K562 (cell line): ENCODE measurements at regions not wholly inside any gene's neighbourhood (a gene's known extent, or its start where the extent isn't known, plus 50 kb on each side); places are given as distances from the start of the nearest gene placed in this dataset.

Experiments
- ATAC-seq: fragments of 200-7000 bp; cut with Tn5 transposase; 3 replicates; pipeline ENCODE4 v1.9.1; 2020; ENCODE audit warnings: moderate library complexity
- BruUV-seq: library from RNA; stranded (reverse); fragments of 400-500 nt; replicated peaks from 2 replicates; lab custom pipeline; 2021; lab: Mats Ljungman, UMichigan
- CTCF ChIA-PET: fragments of 300-600 bp; formaldehyde crosslinking; extraction: SDS; loops from one replicate; lab custom pipeline; 2021; ENCODE audit warnings: low intra/inter-chr PET ratio; lab: Yijun Ruan, JAX
- POLR2A ChIA-PET: fragments of 300-600, 350-650 bp; sonication (Branson Sonifier 250); formaldehyde crosslinking; extraction: SDS; loops from one replicate; lab custom pipeline; 2021; ENCODE audit warnings: antibody characterized with exemption, inconsistent platforms; lab: Yijun Ruan, JAX
- DNase-seq, 4 experiments: peaks; one replicate each; pipeline versions ENCODE4 v3.0.0 to v3.0.0-alpha.2; 2011 to 2018; ENCODE audit warnings: low spot score in 3 of 4, mixed read lengths in 3 of 4; ENCODE audit errors: extremely low read depth in 1 of 4
- FAIRE-seq: peaks from 2 replicates; lab custom pipeline; 2011; peaks lifted over from hg19 to GRCh38; lab: Jason Lieb, UNC
- H2AFZ ChIP-seq: 2 replicates; pipeline ENCODE4 v1.6.0; 2011; ENCODE audit warnings: low read depth, low read length, control low read depth, inconsistent platforms
- H3K27ac ChIP-seq: fragments of 200-600 bp; 3 replicates; pipeline ENCODE4 v1.8.0; 2011; ENCODE audit warnings: low read depth, mild to moderate bottlenecking, control low read depth, inconsistent platforms, low read length, moderate library complexity, mixed read lengths; ENCODE audit errors: extremely low read depth
- H3K27me3 ChIP-seq, 2 experiments: fragments of 300-600 bp in 1 of 2; 2 replicates in 1 of 2; 3 replicates in 1 of 2; pipeline versions ENCODE4 v1.6.0 to v1.8.0; 2011; ENCODE audit warnings: inconsistent platforms in 2 of 2, low read length in 2 of 2, mild to moderate bottlenecking in 1 of 2, mixed read lengths in 1 of 2, moderate library complexity in 1 of 2; ENCODE audit not compliant: control insufficient read depth in 2 of 2, insufficient read depth in 2 of 2
- H3K36me3 ChIP-seq: fragments of 300-600 bp; 3 replicates; pipeline ENCODE4 v1.8.0; 2011; ENCODE audit warnings: mild to moderate bottlenecking, low read length, inconsistent platforms; ENCODE audit not compliant: control insufficient read depth, insufficient read depth
- H3K4me1 ChIP-seq, 2 experiments: fragments of 200-600 bp in 1 of 2; replicated peaks in 1 of 2; 2 replicates in 1 of 2; 3 replicates in 1 of 2; pipeline versions ENCODE4 v1.5.1 to v1.8.0; 2011; ENCODE audit warnings: inconsistent platforms in 2 of 2, low read length in 2 of 2, mild to moderate bottlenecking in 1 of 2, mixed read lengths in 1 of 2, moderate library complexity in 1 of 2; ENCODE audit not compliant: control insufficient read depth in 2 of 2, insufficient read depth in 2 of 2
- H3K4me2 ChIP-seq: 2 replicates; pipeline ENCODE4 v1.6.1; 2011; ENCODE audit warnings: low read length, control low read depth, inconsistent platforms, mixed read lengths; ENCODE audit not compliant: insufficient read depth
- H3K4me3 ChIP-seq: fragments of 200-600 bp; sonication (generic), shearing (Covaris generic); 2 replicates; pipeline ENCODE4 v1.5.1; 2016; ENCODE audit warnings: control low read depth, inconsistent platforms
- H3K79me2 ChIP-seq: fragments of 200-600 bp; 3 replicates; pipeline ENCODE4 v1.8.0; 2011; ENCODE audit warnings: low read length, inconsistent platforms; ENCODE audit not compliant: control insufficient read depth, insufficient read depth
- H3K9ac ChIP-seq, 2 experiments: 2 replicates each; pipeline versions ENCODE4 v1.6.0 to v1.6.1; 2011; ENCODE audit warnings: low read depth in 2 of 2, low read length in 2 of 2, control low read depth in 1 of 2, inconsistent platforms in 1 of 2, mild to moderate bottlenecking in 1 of 2, mixed read lengths in 1 of 2; ENCODE audit not compliant: insufficient read depth in 1 of 2
- H3K9me1 ChIP-seq: one replicate; pipeline ENCODE4 v1.6.0; 2011; ENCODE audit warnings: inconsistent platforms, mild to moderate bottlenecking, low read length, moderate library complexity; ENCODE audit not compliant: control insufficient read depth, insufficient read depth
- H3K9me3 ChIP-seq: replicated peaks from 2 replicates; pipeline ENCODE4 v1.5.1; 2011; ENCODE audit warnings: low read depth, low read length, inconsistent platforms; ENCODE audit not compliant: control insufficient read depth, insufficient read depth
- H4K20me1 ChIP-seq: replicated peaks from 2 replicates; pipeline ENCODE4 v1.6.1; 2011; ENCODE audit warnings: low read length, inconsistent platforms, mixed read lengths; ENCODE audit not compliant: control insufficient read depth, insufficient read depth
- ELF1 ChIP-seq: fragments of 200-800 bp; sonication (Bioruptor generic); IDR thresholded peaks from 2 replicates; pipeline ENCODE4 v1.6.1; 2016; ENCODE audit warnings: missing genetic modification characterization, missing compliant biosample characterization
- FOXJ3 ChIP-seq: sonication (generic); formaldehyde crosslinking; IDR thresholded peaks from 2 replicates; pipeline ENCODE4 v1.4.0; 2020; ENCODE audit warnings: mild to moderate bottlenecking, missing genetic modification reagents
- HIVEP1 ChIP-seq: fragments of 250-450 bp; sonication (Bioruptor Pico); IDR thresholded peaks from 2 replicates; pipeline ENCODE4 v1.4.0; 2020; ENCODE audit warnings: mild to moderate bottlenecking
- POLR2B ChIP-seq: fragments of 450-650 bp; IDR thresholded peaks from 2 replicates; pipeline ENCODE4 v1.6.1; 2018; ENCODE audit warnings: low read depth; ENCODE audit not compliant: partially characterized antibody
- PURB ChIP-seq: sonication (generic); formaldehyde crosslinking; IDR thresholded peaks from 2 replicates; pipeline ENCODE4 v1.9.0; 2021; ENCODE audit warnings: low read depth, mild to moderate bottlenecking, missing genetic modification reagents
- SPI1 ChIP-seq: IDR thresholded peaks from 2 replicates; pipeline ENCODE4 v1.6.1; 2011; ENCODE audit warnings: low read depth, low read length, control low read depth, borderline replicate concordance
- WHSC1 ChIP-seq: IDR thresholded peaks from one replicate; pipeline ENCODE4 v1.6.1; 2012; ENCODE audit warnings: low read length, control low read depth, inconsistent platforms
- ZNF324 ChIP-seq: fragments of 250-450 bp; sonication (Bioruptor Pico); IDR thresholded peaks from 2 replicates; pipeline ENCODE4 v1.4.0; 2020; ENCODE audit warnings: mild to moderate bottlenecking
- ZNF57 ChIP-seq: fragments of 450-650 bp; formaldehyde crosslinking; IDR thresholded peaks from 2 replicates; pipeline ENCODE4 v1.4.0; 2020; ENCODE audit warnings: mild to moderate bottlenecking, moderate library complexity
- WGBS: fragments of 100-300 bp; shearing (Covaris generic); methylation state at CpG from one replicate; pipeline ENCODE4 v1.1.6; 2016; ENCODE audit warnings: low coverage, mixed read lengths; ENCODE audit not compliant: insufficient coverage; ENCODE audit errors: missing lambda C conversion rate; 5-methylcytosine and 5-hydroxymethylcytosine counted together
- in situ Hi-C: fragments of 300-500 bp; cut with MboI; formaldehyde crosslinking; loops from 4 replicates; pipeline ENCODE4 v1.15.0; 2018; ENCODE audit warnings: inconsistent platforms, mixed read lengths
- intact Hi-C: fragments of 100-400 bp; cut with micrococcal nuclease; formaldehyde crosslinking; loops from 2 replicates; pipeline ENCODE4 v1.14.2; 2022
- TF ChIP-seq, protein P1 (sequence below): fragments of 250-450 bp; sonication (Bioruptor Pico); IDR thresholded peaks from 2 replicates; pipeline ENCODE4 v1.4.0; 2020; ENCODE audit warnings: mild to moderate bottlenecking, moderate library complexity
- TF ChIP-seq, protein P2 (sequence below): IDR thresholded peaks from 3 replicates; pipeline ENCODE4 v1.6.1; 2011; ENCODE audit warnings: borderline replicate concordance, mild to moderate bottlenecking; ENCODE audit not compliant: insufficient read length, insufficient read depth
- TF ChIP-seq, protein P3 (sequence below), 2 experiments: fragments of 450-650 bp in 1 of 2; sonication (generic) in 1 of 2; formaldehyde crosslinking in 1 of 2; IDR thresholded peaks in 1 of 2; conservative IDR thresholded peaks in 1 of 2; 2 replicates each; pipeline versions ENCODE4 v1.6.1 to v1.8.1; 2016 to 2023; ENCODE audit warnings: mild to moderate bottlenecking in 2 of 2, moderate library complexity in 2 of 2, inconsistent platforms in 1 of 2, missing genetic modification reagents in 1 of 2
- TF ChIP-seq, protein P4 (sequence below): fragments of 200-800 bp; sonication (Bioruptor generic); IDR thresholded peaks from 2 replicates; pipeline ENCODE4 v1.6.1; 2016; ENCODE audit warnings: missing genetic modification characterization, missing compliant biosample characterization

DNA sequence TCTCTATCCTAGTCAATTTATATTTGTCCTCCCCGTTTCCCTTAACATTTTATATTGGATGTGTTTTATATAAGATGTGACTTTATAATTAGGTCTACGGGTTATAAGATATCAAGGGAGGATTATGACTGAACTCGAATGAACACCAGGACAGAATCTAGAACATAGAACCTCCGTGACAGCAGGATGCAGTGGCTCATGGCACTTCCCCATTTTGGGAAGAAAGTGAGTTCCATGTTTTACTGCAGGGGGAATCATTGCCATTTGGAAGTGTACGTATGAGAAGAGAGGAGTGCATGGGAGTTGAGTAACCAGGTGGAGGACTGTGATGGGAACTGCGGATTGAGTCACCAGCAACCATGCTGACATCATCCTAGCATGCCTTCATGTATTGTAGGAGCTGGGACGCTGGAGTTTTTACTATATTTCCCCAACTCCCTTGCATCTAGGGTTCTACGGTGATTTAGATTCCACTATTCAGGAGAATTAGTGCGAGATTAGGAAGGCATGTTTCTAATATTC, 56.1 kb upstream of the FOXC1 start:
- Histone ChIP-seq H3K36me3 (no peaks in the 10 kb centered on the region), H3K27me3 (peaks cover 2 to 22% of the 10 kb centered on the region in 2 experiments; a peak in 2 of 5 replicates), H3K4me2 (no peak overlapping the region), H2AFZ (no peak overlapping the region), H3K79me2 (no peaks in the 10 kb centered on the region), H3K4me1 (peaks cover 0 to 5% of the 10 kb centered on the region in 2 experiments; a peak in 1 of 5 replicates), H3K9me3 (no peaks in the 10 kb centered on the region), H3K27ac (no peak overlapping the region), H3K9ac (no peak overlapping the region), H3K9me1 (no peaks in the 10 kb centered on the region), H3K4me3 (no peak overlapping the region), H4K20me1 (no peaks in the 10 kb centered on the region)
- intact Hi-C loops (no loop called here), in situ Hi-C loops (no loop called here)
- DNase-seq (no peak), FAIRE-seq (no peak), ATAC-seq (no peak)
- under 1% methylated on average over 9 of the region's 9 CpGs for WGBS
- no TSS peak for BruUV-seq
- CTCF ChIA-PET, result no interaction called here
- POLR2A ChIA-PET, result no interaction called here
- TF ChIP-seq, protein P1, sequence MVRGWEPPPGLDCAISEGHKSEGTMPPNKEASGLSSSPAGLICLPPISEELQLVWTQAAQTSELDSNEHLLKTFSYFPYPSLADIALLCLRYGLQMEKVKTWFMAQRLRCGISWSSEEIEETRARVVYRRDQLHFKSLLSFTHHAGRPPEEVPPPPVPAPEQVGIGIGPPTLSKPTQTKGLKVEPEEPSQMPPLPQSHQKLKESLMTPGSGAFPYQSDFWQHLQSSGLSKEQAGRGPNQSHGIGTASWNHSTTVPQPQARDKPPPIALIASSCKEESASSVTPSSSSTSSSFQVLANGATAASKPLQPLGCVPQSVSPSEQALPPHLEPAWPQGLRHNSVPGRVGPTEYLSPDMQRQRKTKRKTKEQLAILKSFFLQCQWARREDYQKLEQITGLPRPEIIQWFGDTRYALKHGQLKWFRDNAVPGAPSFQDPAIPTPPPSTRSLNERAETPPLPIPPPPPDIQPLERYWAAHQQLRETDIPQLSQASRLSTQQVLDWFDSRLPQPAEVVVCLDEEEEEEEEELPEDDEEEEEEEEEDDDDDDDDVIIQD, result no peak
- TF ChIP-seq FOXJ3 (no peak), HIVEP1 (no peak), ZNF57 (CRISPR knock-in tag) (no peak), WHSC1 (no peak), ELF1 (tag) (no peak), PURB (CRISPR knock-in tag) (no peak), SPI1 (peak; percentile 79), POLR2B (no peak), ZNF324 (CRISPR knock-in tag) (no peak)
- TF ChIP-seq, protein P2, sequence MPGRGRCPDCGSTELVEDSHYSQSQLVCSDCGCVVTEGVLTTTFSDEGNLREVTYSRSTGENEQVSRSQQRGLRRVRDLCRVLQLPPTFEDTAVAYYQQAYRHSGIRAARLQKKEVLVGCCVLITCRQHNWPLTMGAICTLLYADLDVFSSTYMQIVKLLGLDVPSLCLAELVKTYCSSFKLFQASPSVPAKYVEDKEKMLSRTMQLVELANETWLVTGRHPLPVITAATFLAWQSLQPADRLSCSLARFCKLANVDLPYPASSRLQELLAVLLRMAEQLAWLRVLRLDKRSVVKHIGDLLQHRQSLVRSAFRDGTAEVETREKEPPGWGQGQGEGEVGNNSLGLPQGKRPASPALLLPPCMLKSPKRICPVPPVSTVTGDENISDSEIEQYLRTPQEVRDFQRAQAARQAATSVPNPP, result no peak
- TF ChIP-seq, protein P3, sequence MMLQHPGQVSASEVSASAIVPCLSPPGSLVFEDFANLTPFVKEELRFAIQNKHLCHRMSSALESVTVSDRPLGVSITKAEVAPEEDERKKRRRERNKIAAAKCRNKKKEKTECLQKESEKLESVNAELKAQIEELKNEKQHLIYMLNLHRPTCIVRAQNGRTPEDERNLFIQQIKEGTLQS (IDR thresholded peaks at IDR 0.05), result peak; percentile 53
- TF ChIP-seq, protein P3 (CRISPR knock-in tag; conservative IDR thresholded peaks at IDR 0.05), result no peak
- TF ChIP-seq, protein P4, sequence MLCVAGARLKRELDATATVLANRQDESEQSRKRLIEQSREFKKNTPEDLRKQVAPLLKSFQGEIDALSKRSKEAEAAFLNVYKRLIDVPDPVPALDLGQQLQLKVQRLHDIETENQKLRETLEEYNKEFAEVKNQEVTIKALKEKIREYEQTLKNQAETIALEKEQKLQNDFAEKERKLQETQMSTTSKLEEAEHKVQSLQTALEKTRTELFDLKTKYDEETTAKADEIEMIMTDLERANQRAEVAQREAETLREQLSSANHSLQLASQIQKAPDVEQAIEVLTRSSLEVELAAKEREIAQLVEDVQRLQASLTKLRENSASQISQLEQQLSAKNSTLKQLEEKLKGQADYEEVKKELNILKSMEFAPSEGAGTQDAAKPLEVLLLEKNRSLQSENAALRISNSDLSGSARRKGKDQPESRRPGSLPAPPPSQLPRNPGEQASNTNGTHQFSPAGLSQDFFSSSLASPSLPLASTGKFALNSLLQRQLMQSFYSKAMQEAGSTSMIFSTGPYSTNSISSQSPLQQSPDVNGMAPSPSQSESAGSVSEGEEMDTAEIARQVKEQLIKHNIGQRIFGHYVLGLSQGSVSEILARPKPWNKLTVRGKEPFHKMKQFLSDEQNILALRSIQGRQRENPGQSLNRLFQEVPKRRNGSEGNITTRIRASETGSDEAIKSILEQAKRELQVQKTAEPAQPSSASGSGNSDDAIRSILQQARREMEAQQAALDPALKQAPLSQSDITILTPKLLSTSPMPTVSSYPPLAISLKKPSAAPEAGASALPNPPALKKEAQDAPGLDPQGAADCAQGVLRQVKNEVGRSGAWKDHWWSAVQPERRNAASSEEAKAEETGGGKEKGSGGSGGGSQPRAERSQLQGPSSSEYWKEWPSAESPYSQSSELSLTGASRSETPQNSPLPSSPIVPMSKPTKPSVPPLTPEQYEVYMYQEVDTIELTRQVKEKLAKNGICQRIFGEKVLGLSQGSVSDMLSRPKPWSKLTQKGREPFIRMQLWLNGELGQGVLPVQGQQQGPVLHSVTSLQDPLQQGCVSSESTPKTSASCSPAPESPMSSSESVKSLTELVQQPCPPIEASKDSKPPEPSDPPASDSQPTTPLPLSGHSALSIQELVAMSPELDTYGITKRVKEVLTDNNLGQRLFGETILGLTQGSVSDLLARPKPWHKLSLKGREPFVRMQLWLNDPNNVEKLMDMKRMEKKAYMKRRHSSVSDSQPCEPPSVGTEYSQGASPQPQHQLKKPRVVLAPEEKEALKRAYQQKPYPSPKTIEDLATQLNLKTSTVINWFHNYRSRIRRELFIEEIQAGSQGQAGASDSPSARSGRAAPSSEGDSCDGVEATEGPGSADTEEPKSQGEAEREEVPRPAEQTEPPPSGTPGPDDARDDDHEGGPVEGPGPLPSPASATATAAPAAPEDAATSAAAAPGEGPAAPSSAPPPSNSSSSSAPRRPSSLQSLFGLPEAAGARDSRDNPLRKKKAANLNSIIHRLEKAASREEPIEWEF (CRISPR knock-in tag), result no peak
